T-helper 2 cell treated with Interferon-gamma antibody and Interleukin-4, amounts not matched to agents 5 μg/mL and 100 μg/mL, for 36 hours (primary cell): ENCODE measurements at regions not wholly inside any gene's neighbourhood (a gene's known extent, or its start where the extent isn't known, plus 50 kb on each side); places are given as distances from the start of the nearest gene placed in this dataset.

Source experiments
- DNase-seq: peaks from one replicate; pipeline ENCODE4 v3.0.0; 2021; ENCODE audit warnings: low spot score
- H3K27ac Mint-ChIP-seq: one replicate; pipeline ENCODE4 v1.8.0; 2021; ENCODE audit warnings: mild to moderate bottlenecking, mixed read lengths
- H3K27me3 Mint-ChIP-seq: one replicate; pipeline ENCODE4 v1.8.0; 2021; ENCODE audit warnings: low read depth, mixed read lengths
- H3K36me3 Mint-ChIP-seq: one replicate; pipeline ENCODE4 v1.8.0; 2021; ENCODE audit warnings: low read depth, mixed read lengths
- H3K4me1 Mint-ChIP-seq: one replicate; pipeline ENCODE4 v1.8.0; 2021; ENCODE audit warnings: low read depth, mixed read lengths
- H3K4me3 Mint-ChIP-seq: one replicate; pipeline ENCODE4 v1.8.0; 2022; ENCODE audit warnings: mild to moderate bottlenecking, moderate library complexity, mixed read lengths
- H3K9me3 Mint-ChIP-seq: one replicate; pipeline ENCODE4 v1.8.0; 2021; ENCODE audit warnings: mixed read lengths

GRCh38 chr6:95660544-95660943, 83.2 kb downstream of the MANEA start:
- Mint-ChIP-seq H3K36me3 (no peaks in the 10 kb centered on the region), H3K27ac (no peak overlapping the region), H3K4me3 (no peak overlapping the region), H3K9me3 (no peaks in the 10 kb centered on the region), H3K27me3 (no peaks in the 10 kb centered on the region), H3K4me1 (no peaks in the 10 kb centered on the region)
- DNase-seq, result no peak

GRCh38 chr6:95670011-95670463, 92.7 kb downstream of the MANEA start:
- no peaks in the 10 kb centered on the region for H3K9me3 Mint-ChIP-seq
- no peaks in the 10 kb centered on the region for H3K27me3 Mint-ChIP-seq
- H3K4me3 Mint-ChIP-seq, result no peak overlapping the region
- H3K27ac Mint-ChIP-seq, result no peak overlapping the region
- DNase-seq, result no peak
- no peaks in the 10 kb centered on the region for H3K36me3 Mint-ChIP-seq
- no peaks in the 10 kb centered on the region for H3K4me1 Mint-ChIP-seq

DNA sequence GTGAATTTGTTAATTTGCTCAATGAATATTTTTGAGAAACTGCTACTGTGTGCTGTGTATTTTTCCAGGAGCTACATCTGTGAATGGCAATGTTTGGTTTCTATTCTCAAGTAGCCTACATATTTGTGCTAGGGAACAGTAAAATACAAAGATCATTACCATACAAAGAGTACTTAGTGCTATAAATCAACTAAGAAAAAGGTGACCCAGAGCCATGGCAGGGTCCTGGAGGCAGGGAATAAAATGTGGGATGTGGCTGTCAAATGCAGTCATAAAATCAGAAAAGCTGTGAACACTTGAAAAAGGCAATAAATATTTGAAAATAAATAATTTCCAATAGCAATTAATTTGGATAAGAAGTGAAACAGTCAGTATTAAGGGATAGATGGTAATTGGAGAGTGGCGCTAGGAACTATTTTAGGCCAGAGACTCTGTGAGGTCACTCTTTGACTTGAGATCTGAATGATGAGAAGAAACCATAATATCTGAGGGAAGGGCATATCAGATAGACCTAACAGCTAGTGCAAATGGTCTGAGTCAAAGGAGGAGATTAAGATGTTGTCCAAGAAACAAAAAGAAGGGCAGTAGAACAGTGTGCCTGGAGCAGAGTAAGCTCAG, 98.8 kb downstream of the MANEA start:
- no peaks in the 10 kb centered on the region for H3K9me3 Mint-ChIP-seq
- H3K27ac Mint-ChIP-seq, result no peak overlapping the region
- H3K36me3 Mint-ChIP-seq, result no peaks in the 10 kb centered on the region
- no peak for DNase-seq
- H3K27me3 Mint-ChIP-seq, result no peaks in the 10 kb centered on the region
- no peak overlapping the region for H3K4me3 Mint-ChIP-seq
- no peaks in the 10 kb centered on the region for H3K4me1 Mint-ChIP-seq

DNA sequence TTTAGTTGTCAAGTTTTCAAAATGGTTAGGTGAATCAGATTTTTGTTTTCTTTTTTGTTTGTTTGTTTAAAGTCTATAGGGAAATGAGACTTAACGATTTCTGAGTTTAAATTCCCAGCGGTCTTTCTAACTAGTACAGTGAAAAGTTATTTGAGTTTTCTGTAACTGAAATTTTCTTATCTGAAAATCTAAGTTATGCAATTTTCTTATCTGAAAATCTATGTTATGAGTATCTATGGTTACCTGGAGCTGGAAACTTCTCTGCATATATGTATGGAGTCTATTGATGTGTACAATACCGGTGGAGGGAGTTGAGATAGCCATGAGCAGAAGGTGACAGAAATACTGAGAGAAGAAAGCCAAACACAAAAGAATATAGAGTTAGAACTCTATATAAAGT, 102.6 kb downstream of the MANEA start:
- Mint-ChIP-seq H3K27me3 (no peaks in the 10 kb centered on the region), H3K27ac (no peak overlapping the region), H3K4me3 (no peak overlapping the region), H3K36me3 (no peaks in the 10 kb centered on the region), H3K9me3 (no peaks in the 10 kb centered on the region), H3K4me1 (no peaks in the 10 kb centered on the region)
- DNase-seq, result no peak

DNA sequence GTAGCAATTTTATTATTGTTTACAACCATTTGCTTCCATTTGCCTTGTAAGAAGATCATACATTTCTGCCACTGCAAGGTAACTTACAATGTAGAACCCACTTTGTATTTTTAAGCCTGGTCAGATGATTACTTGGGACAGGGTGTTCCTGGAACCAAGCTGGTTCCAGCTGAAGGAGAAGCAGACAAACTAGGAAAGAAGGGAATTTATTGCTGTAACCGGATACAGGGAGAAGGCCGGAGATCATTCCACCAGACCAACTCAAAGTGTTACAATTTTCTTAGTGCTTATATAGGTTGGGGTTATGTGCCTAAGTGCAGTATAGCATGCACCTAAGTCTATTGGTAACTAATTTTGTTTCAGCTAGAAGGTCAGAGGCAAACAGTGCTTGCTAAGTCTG, 104.4 kb downstream of the MANEA start:
- no peak for DNase-seq
- Mint-ChIP-seq H3K4me3 (no peak overlapping the region), H3K36me3 (no peaks in the 10 kb centered on the region), H3K9me3 (no peaks in the 10 kb centered on the region), H3K4me1 (no peaks in the 10 kb centered on the region), H3K27ac (no peak overlapping the region), H3K27me3 (no peaks in the 10 kb centered on the region)

- Mint-ChIP-seq H3K27me3 (no peaks in the 10 kb centered on the region), H3K4me1 (no peaks in the 10 kb centered on the region), H3K27ac (no peak overlapping the region), H3K4me3 (no peak overlapping the region), H3K9me3 (no peaks in the 10 kb centered on the region), H3K36me3 (no peaks in the 10 kb centered on the region)
- no peak for DNase-seq
Measured at GRCh38 chr6:95682476-95682875, 105.1 kb downstream of the MANEA start.

GRCh38 chr6:95685822-95686221, 108.5 kb downstream of the MANEA start:
- DNase-seq, result no peak
- H3K27me3 Mint-ChIP-seq, result no peaks in the 10 kb centered on the region
- H3K36me3 Mint-ChIP-seq, result no peaks in the 10 kb centered on the region
- peaks cover under 1% of the 10 kb centered on the region for H3K4me1 Mint-ChIP-seq
- H3K9me3 Mint-ChIP-seq, result no peaks in the 10 kb centered on the region
- no peak overlapping the region for H3K27ac Mint-ChIP-seq
- no peak overlapping the region for H3K4me3 Mint-ChIP-seq

DNA sequence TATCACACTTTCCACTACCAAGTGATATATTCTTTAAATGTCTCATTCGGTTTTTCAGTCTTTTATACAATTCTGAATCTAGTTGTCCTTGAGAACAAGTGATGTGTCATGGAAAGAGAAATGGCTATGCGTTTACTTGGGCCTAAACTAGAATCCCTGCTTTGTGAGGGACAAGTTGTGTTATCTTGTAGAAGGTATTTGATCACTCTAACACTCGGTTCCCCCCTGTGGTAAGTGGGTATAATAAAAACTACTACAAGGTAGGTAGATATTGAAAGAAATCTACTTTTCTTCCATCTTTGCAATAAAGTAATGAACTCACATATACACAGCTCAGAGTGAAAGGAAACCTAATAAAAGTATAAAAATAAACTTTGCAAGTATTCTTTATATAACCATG, 108.9 kb downstream of the MANEA start:
- no peak for DNase-seq
- Mint-ChIP-seq H3K9me3 (no peaks in the 10 kb centered on the region), H3K4me3 (no peak overlapping the region), H3K27ac (no peak overlapping the region), H3K27me3 (no peaks in the 10 kb centered on the region), H3K4me1 (peaks cover 2% of the 10 kb centered on the region), H3K36me3 (no peaks in the 10 kb centered on the region)

DNA sequence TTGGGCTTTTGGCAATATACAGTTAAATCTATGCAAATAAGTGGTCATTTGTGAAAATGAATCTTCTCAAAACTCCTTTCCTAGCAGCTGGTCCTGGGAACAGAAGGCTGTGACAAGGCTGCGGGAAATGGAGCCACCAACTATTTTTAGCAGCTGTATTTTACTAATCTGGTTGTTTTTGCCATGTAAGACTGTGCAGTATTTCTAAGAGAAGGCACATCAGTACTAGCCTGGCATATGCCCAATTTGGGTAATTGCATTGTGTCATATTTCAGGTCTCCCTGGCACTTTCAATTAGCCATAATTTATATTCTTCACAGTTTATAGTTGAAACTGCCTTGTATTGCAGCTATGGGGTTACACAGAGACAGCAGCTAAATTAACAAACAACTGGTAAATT, 109.6 kb downstream of the MANEA start:
- Mint-ChIP-seq H3K27me3 (no peaks in the 10 kb centered on the region), H3K36me3 (no peaks in the 10 kb centered on the region), H3K9me3 (no peaks in the 10 kb centered on the region)

DNA sequence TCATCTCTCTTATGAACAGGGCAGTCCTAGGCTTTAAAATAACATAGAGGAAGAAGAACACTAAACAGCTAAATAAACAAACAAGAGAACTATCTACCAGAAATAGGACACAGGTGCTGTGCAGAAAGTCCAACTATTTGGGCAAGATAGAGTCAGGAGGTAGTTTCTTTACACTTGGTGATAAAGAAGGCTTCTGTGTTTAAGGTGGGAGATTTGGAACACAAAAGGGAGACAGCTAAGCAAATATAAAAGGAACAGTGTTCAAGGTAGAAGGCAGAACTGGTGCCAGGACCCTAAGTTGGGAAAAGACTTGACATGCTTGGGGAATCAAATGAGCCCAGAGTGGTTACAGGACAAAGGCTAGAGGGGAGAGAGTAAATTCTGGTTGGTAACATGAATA, 110.5 kb downstream of the MANEA start:
- H3K9me3 Mint-ChIP-seq, result no peaks in the 10 kb centered on the region

More for the DNA sequence above, 109.6 kb downstream of the MANEA start:
- H3K27ac Mint-ChIP-seq, result no peak overlapping the region
- no peak for DNase-seq
- no peak overlapping the region for H3K4me3 Mint-ChIP-seq
- peaks cover 2% of the 10 kb centered on the region for H3K4me1 Mint-ChIP-seq

DNA sequence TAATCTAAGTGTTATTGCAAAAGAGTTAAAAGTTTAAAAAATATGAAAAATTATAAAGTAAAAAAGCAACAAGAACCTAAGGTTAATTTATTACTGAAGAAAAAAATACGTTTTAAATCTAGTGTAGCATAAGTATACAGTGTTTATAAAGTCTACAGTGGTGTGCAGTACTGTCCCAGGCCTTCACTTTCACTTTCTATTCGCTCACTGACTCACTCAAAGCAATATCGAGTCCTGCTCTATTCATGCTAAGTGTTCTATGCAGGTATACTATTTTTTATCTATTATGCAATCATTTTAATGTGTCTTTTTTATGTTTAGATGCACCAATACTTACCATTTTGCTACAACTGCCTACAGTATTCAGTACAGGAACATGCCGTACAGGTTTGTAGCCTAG, 113.0 kb downstream of the MANEA start:
- H3K9me3 Mint-ChIP-seq, result no peaks in the 10 kb centered on the region
- H3K4me1 Mint-ChIP-seq, result peaks cover 2% of the 10 kb centered on the region
- no peaks in the 10 kb centered on the region for H3K36me3 Mint-ChIP-seq
- no peak overlapping the region for H3K27ac Mint-ChIP-seq
- DNase-seq, result no peak
- no peak overlapping the region for H3K4me3 Mint-ChIP-seq
- H3K27me3 Mint-ChIP-seq, result no peaks in the 10 kb centered on the region

More for the DNA sequence above, 110.5 kb downstream of the MANEA start:
- Mint-ChIP-seq H3K27me3 (no peaks in the 10 kb centered on the region), H3K36me3 (no peaks in the 10 kb centered on the region), H3K27ac (no peak overlapping the region), H3K4me1 (peaks cover 2% of the 10 kb centered on the region), H3K4me3 (no peak overlapping the region)
- DNase-seq, result no peak

GRCh38 chr6:95693108-95693507, 115.8 kb downstream of the MANEA start:
- H3K4me3 Mint-ChIP-seq, result no peak overlapping the region
- H3K4me1 Mint-ChIP-seq, result peaks cover 2% of the 10 kb centered on the region
- H3K36me3 Mint-ChIP-seq, result no peaks in the 10 kb centered on the region
- no peak overlapping the region for H3K27ac Mint-ChIP-seq
- no peak for DNase-seq
- no peaks in the 10 kb centered on the region for H3K9me3 Mint-ChIP-seq
- H3K27me3 Mint-ChIP-seq, result no peaks in the 10 kb centered on the region

GRCh38 chr6:95698271-95698670, 120.9 kb downstream of the MANEA start:
- Mint-ChIP-seq H3K4me1 (no peaks in the 10 kb centered on the region), H3K27ac (no peak overlapping the region), H3K27me3 (no peaks in the 10 kb centered on the region), H3K36me3 (no peaks in the 10 kb centered on the region), H3K9me3 (no peaks in the 10 kb centered on the region), H3K4me3 (no peak overlapping the region)
- DNase-seq, result no peak

DNA sequence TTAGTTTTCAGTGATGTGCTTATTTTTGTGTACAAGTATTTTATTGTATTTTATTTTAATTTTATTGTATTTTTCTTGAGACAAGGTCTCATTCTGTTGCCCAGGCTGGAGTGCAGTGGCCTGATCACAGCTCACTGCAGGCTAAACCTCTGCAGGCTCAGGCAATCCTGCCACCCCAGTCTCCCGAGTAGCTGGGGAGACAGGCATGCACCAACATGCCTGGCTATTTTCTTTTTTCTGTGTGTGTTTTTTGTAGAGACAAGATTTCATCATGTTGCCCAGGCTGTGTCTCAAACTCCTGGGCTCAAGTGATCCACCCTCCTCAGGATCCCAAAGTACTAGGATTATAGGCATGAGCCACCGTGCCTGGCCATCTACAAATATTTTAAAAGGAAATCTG, 146.3 kb downstream of the MANEA start:
- DNase-seq, result no peak
- H3K27me3 Mint-ChIP-seq, result no peaks in the 10 kb centered on the region
- no peak overlapping the region for H3K27ac Mint-ChIP-seq
- no peaks in the 10 kb centered on the region for H3K4me1 Mint-ChIP-seq
- no peaks in the 10 kb centered on the region for H3K9me3 Mint-ChIP-seq
- no peaks in the 10 kb centered on the region for H3K36me3 Mint-ChIP-seq
- no peak overlapping the region for H3K4me3 Mint-ChIP-seq

DNA sequence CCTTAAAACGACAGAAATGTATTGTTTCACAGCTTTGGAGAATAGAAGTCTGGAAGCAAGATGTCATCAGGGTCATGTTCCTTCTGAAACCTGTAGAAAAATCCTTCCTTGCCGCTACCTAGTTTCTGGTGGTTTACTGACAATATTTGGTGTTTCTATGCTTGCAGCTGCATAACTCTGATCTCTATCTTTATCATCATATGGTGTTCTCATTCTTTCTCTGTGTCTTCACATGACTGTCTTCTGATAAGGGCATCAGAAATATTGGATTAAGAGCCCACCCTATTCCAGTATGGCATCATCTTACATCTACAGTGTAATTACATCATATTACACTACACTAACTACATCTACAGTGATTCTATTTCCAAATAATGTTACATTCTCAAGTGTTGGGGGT, 148.0 kb downstream of the MANEA start:
- Mint-ChIP-seq H3K9me3 (no peaks in the 10 kb centered on the region), H3K27me3 (no peaks in the 10 kb centered on the region), H3K27ac (no peak overlapping the region), H3K36me3 (no peaks in the 10 kb centered on the region), H3K4me3 (no peak overlapping the region), H3K4me1 (no peaks in the 10 kb centered on the region)
- DNase-seq, result no peak
